Uterus (tissue), 2 donors: ENCODE measurements at regions not wholly inside any gene's neighbourhood (a gene's known extent, or its start where the extent isn't known, plus 50 kb on each side); places are given as distances from the start of the nearest gene placed in this dataset.

Experiments used
- CTCF ChIP-seq, 4 experiments: fragments of 200-600 bp in 2 of 4; fragments of 450-650 bp in 2 of 4; sonication (generic) in 2 of 4; IDR thresholded peaks; one replicate each; pipeline ENCODE4 v1.5.1; 2016 to 2019; ENCODE audit warnings: antibody characterized with exemption in 4 of 4, mild to moderate bottlenecking in 2 of 4, moderate library complexity in 1 of 4
- POLR2A ChIP-seq, 2 donors: fragments of 450-650 bp; IDR thresholded peaks; one replicate each; pipeline ENCODE4 v1.6.1; 2016; ENCODE audit warnings: antibody characterized with exemption in 2 of 2, mild to moderate bottlenecking in 1 of 2, moderate library complexity in 1 of 2

DNA sequence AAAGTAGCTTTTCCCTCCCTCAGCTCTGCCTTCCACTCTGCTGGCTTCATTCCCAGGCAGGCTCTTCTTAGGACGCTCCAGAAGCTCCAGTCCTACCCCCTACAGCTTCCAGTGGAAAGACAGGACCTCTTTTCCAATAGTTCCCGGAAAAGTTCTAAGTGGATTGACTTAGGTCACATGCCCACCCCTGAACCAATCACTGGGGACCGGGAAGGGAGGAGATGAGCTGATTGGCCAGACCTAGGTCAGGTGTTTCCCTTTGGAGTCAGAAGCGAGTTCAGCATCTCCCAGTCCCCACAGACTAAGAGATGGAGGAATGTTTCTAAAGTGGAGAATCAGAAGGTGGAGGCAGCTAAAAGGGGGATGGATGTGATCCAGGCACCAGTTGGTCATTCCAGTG, 62.9 kb upstream of the KCNG1 start:
- TF ChIP-seq CTCF (IDR thresholded peaks at IDR 0.05) = no peak
- no peak for TF ChIP-seq POLR2A (IDR thresholded peaks at IDR 0.05)
